WTC11 (cell line): ENCODE measurements at regions not wholly inside any gene's neighbourhood (a gene's known extent, or its start where the extent isn't known, plus 50 kb on each side); places are given as distances from the start of the nearest gene placed in this dataset.

Source experiments
- ATAC-seq: fragments of 200-7000 bp; cut with Tn5 transposase; 2 replicates; pipeline ENCODE4 v1.10.0; 2021; ENCODE audit warnings: mild to moderate bottlenecking, moderate library complexity
- CTCF ChIA-PET: fragments of 300-600 bp; sonication (Branson Sonifier 250); formaldehyde crosslinking; loops from one replicate; lab custom pipeline; 2021; ENCODE audit warnings: antibody characterized with exemption; lab: Charles Lee
- POLR2A ChIA-PET: fragments of 350-600 bp; sonication (Branson Sonifier 250); formaldehyde crosslinking; loops from one replicate; lab custom pipeline; 2021; ENCODE audit warnings: antibody characterized with exemption; lab: Charles Lee
- DNase-seq: peaks from one replicate; pipeline ENCODE4 v3.0.0; 2021; ENCODE audit warnings: low spot score
- H3K27ac Mint-ChIP-seq: 2 replicates; pipeline ENCODE4 v1.8.0; 2021; ENCODE audit warnings: mixed read lengths
- H3K27me3 Mint-ChIP-seq: 2 replicates; pipeline ENCODE4 v1.8.0; 2021; ENCODE audit warnings: low read depth, mild to moderate bottlenecking, moderate library complexity, mixed read lengths
- H3K36me3 Mint-ChIP-seq: 2 replicates; pipeline ENCODE4 v1.8.0; 2021; ENCODE audit warnings: mixed read lengths
- H3K4me1 Mint-ChIP-seq: 2 replicates; pipeline ENCODE4 v1.8.0; 2022; ENCODE audit warnings: mixed read lengths
- H3K4me3 Mint-ChIP-seq: 2 replicates; pipeline ENCODE4 v1.8.0; 2021; ENCODE audit warnings: mild to moderate bottlenecking, moderate library complexity, mixed read lengths
- H3K9me3 Mint-ChIP-seq: 2 replicates; pipeline ENCODE4 v1.8.0; 2021; ENCODE audit warnings: mixed read lengths
- AFF4 ChIP-seq: sonication (generic); formaldehyde crosslinking; IDR thresholded peaks from 2 replicates; pipeline ENCODE4 v1.8.1; 2023; ENCODE audit warnings: mild to moderate bottlenecking, missing genetic modification reagents, borderline replicate concordance
- AR ChIP-seq: fragments of 250-450 bp; sonication (Bioruptor Pico); IDR thresholded peaks from 2 replicates; pipeline ENCODE4 v1.9.0; 2021; ENCODE audit warnings: mild to moderate bottlenecking
- ELF4 ChIP-seq: sonication (generic); formaldehyde crosslinking; IDR thresholded peaks from 2 replicates; pipeline ENCODE4 v1.8.1; 2022; ENCODE audit warnings: low read depth, mild to moderate bottlenecking, moderate library complexity, missing genetic modification reagents
- ESRRA ChIP-seq: sonication (generic); formaldehyde crosslinking; IDR thresholded peaks from 2 replicates; pipeline ENCODE4 v1.8.1; 2022; ENCODE audit warnings: mild to moderate bottlenecking, missing genetic modification reagents, borderline replicate concordance
- FOXK1 ChIP-seq: sonication (generic); formaldehyde crosslinking; IDR thresholded peaks from 2 replicates; pipeline ENCODE4 v1.8.0; 2022; ENCODE audit warnings: mild to moderate bottlenecking, moderate library complexity, missing genetic modification reagents
- FOXP1 ChIP-seq: sonication (generic); formaldehyde crosslinking; IDR thresholded peaks from 2 replicates; pipeline ENCODE4 v1.8.0; 2022; ENCODE audit warnings: missing genetic modification reagents, mild to moderate bottlenecking, moderate library complexity, borderline replicate concordance
- GABPB1 ChIP-seq: sonication (generic); formaldehyde crosslinking; IDR thresholded peaks from 2 replicates; pipeline ENCODE4 v1.8.1; 2023; ENCODE audit warnings: mild to moderate bottlenecking, missing genetic modification reagents
- HMGXB4 ChIP-seq: sonication (generic); formaldehyde crosslinking; IDR thresholded peaks from 2 replicates; pipeline ENCODE4 v1.8.1; 2023; ENCODE audit warnings: mild to moderate bottlenecking, moderate library complexity, missing genetic modification reagents
- KAT7 ChIP-seq: sonication (generic); formaldehyde crosslinking; IDR thresholded peaks from 2 replicates; pipeline ENCODE4 v1.8.1; 2023; ENCODE audit warnings: missing genetic modification reagents, mild to moderate bottlenecking, borderline replicate concordance
- MAX ChIP-seq: sonication (generic); formaldehyde crosslinking; IDR thresholded peaks from 2 replicates; pipeline ENCODE4 v1.8.0; 2022; ENCODE audit warnings: mild to moderate bottlenecking, missing genetic modification reagents
- MXD4 ChIP-seq: fragments of 250-450 bp; sonication (Bioruptor Pico); IDR thresholded peaks from 2 replicates; pipeline ENCODE4 v1.8.0; 2021; ENCODE audit warnings: mild to moderate bottlenecking, moderate library complexity, borderline replicate concordance
- NFATC4 ChIP-seq: fragments of 250-450 bp; sonication (Bioruptor Pico); IDR thresholded peaks from 2 replicates; pipeline ENCODE4 v1.9.0; 2021; ENCODE audit warnings: mild to moderate bottlenecking
- NFE2L1 ChIP-seq: sonication (generic); formaldehyde crosslinking; IDR thresholded peaks from 2 replicates; pipeline ENCODE4 v1.8.1; 2023; ENCODE audit warnings: missing genetic modification reagents
- NR3C1 ChIP-seq: sonication (generic); formaldehyde crosslinking; conservative IDR thresholded peaks from 2 replicates; pipeline ENCODE4 v1.8.1; 2023; ENCODE audit warnings: low read depth, mild to moderate bottlenecking, missing genetic modification reagents
- PRRX2 ChIP-seq: fragments of 250-450 bp; sonication (Bioruptor Pico); IDR thresholded peaks from 2 replicates; pipeline ENCODE4 v1.8.0; 2021; ENCODE audit warnings: mild to moderate bottlenecking
- RELA ChIP-seq: sonication (generic); formaldehyde crosslinking; IDR thresholded peaks from 2 replicates; pipeline ENCODE4 v1.8.1; 2022; ENCODE audit warnings: missing genetic modification reagents, mild to moderate bottlenecking, borderline replicate concordance
- ZBTB43 ChIP-seq: sonication (generic); formaldehyde crosslinking; IDR thresholded peaks from 2 replicates; pipeline ENCODE4 v1.8.1; 2023; ENCODE audit warnings: mild to moderate bottlenecking, missing genetic modification reagents
- ZNF416 ChIP-seq: fragments of 250-450 bp; sonication (Bioruptor Pico); IDR thresholded peaks from 2 replicates; pipeline ENCODE4 v1.9.0; 2021; ENCODE audit warnings: mild to moderate bottlenecking, inconsistent platforms
- ZNF512 ChIP-seq: sonication (generic); formaldehyde crosslinking; IDR thresholded peaks from 2 replicates; pipeline ENCODE4 v1.8.1; 2022; ENCODE audit warnings: missing genetic modification reagents, borderline replicate concordance
- ZSCAN18 ChIP-seq: fragments of 250-450 bp; sonication (Bioruptor Pico); IDR thresholded peaks from 2 replicates; pipeline ENCODE4 v2.1.2; 2022; ENCODE audit warnings: mild to moderate bottlenecking, moderate library complexity

- TF ChIP-seq HMGXB4 (no peak), NFE2L1 (CRISPR knock-in tag) (no peak)
These were observed 193.5 kb downstream of the RWDD3 start (continued) for GRCh38 chr1:95427525-95427924.

- CTCF ChIA-PET, result no interaction called here
- Mint-ChIP-seq H3K27me3 (no peaks in the 10 kb centered on the region), H3K36me3 (no peaks in the 10 kb centered on the region), H3K9me3 (peaks cover 4% of the 10 kb centered on the region), H3K4me3 (no peak overlapping the region), H3K4me1 (no peaks in the 10 kb centered on the region), H3K27ac (no peak overlapping the region)
- no peak for ATAC-seq
- DNase-seq, result no peak
- TF ChIP-seq RELA (no peak), NFATC4 (CRISPR knock-in tag) (no peak), NR3C1 (no peak), ESRRA (CRISPR knock-in tag) (no peak), ZNF416 (no peak), ELF4 (CRISPR knock-in tag) (no peak), FOXK1 (CRISPR knock-in tag) (no peak), MAX (no peak), ZNF512 (no peak), AR (CRISPR knock-in tag) (no peak), PRRX2 (no peak), AFF4 (CRISPR knock-in tag) (no peak), KAT7 (no peak)
- POLR2A ChIA-PET, result no interaction called here
These were observed 197.2 kb downstream of the RWDD3 start for GRCh38 chr1:95431235-95431634.

GRCh38 chr1:95435611-95436010 lies 201.6 kb downstream of the RWDD3 start:
- Mint-ChIP-seq H3K4me1 (peaks cover 23% of the 10 kb centered on the region), H3K27me3 (no peaks in the 10 kb centered on the region), H3K9me3 (no peaks in the 10 kb centered on the region), H3K36me3 (no peaks in the 10 kb centered on the region), H3K27ac (no peak overlapping the region), H3K4me3 (no peak overlapping the region)
- DNase-seq (no peak), ATAC-seq (no peak)
- POLR2A ChIA-PET, result no interaction called here
- CTCF ChIA-PET, result no interaction called here
- TF ChIP-seq ZBTB43 (no peak), ZSCAN18 (no peak), MXD4 (CRISPR knock-in tag) (no peak), FOXP1 (no peak), GABPB1 (no peak)
